Retinal pigment epithelial cell (primary cell): ENCODE measurements at regions not wholly inside any gene's neighbourhood (a gene's known extent, or its start where the extent isn't known, plus 50 kb on each side); places are given as distances from the start of the nearest gene placed in this dataset.

Experiments
- DNase-seq: peaks from one replicate; pipeline ENCODE4 v3.0.0-alpha.2; 2010; ENCODE audit warnings: low read depth
- H3K4me3 ChIP-seq: 2 replicates; pipeline ENCODE4 v1.5.1; 2011; ENCODE audit warnings: mild to moderate bottlenecking, low read length, control low read depth, moderate library complexity
- TF ChIP-seq, protein P1 (sequence below): conservative IDR thresholded peaks from 2 replicates; pipeline ENCODE4 v1.5.1; 2011; ENCODE audit warnings: low read depth, low read length, control low read depth, inconsistent platforms

DNA sequence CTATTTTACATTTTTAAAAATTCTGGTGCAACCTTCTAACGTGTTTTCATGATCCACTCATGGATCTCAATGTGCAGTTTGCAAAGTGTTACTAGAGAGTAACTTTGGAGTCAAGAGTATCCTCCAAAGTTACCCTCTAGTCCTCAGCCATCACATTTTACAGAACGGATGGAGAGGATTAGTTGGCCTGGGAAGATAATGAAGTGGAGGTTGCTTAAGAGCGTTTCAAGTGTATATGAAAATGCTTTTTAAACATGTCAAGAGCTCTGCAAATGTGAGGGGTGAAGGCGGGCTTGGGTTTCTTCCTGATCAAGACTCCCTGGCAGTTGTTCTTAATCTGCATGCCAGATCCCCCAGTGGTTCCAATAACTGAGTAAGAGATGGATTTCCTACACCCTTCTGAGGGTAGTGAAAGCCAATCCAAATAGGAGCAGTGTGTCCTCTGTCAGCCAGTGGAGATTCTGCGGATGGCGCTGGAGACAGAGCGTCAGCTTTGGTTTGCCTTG is 299.4 kb upstream of the NPVF start:
- TF ChIP-seq, protein P1, sequence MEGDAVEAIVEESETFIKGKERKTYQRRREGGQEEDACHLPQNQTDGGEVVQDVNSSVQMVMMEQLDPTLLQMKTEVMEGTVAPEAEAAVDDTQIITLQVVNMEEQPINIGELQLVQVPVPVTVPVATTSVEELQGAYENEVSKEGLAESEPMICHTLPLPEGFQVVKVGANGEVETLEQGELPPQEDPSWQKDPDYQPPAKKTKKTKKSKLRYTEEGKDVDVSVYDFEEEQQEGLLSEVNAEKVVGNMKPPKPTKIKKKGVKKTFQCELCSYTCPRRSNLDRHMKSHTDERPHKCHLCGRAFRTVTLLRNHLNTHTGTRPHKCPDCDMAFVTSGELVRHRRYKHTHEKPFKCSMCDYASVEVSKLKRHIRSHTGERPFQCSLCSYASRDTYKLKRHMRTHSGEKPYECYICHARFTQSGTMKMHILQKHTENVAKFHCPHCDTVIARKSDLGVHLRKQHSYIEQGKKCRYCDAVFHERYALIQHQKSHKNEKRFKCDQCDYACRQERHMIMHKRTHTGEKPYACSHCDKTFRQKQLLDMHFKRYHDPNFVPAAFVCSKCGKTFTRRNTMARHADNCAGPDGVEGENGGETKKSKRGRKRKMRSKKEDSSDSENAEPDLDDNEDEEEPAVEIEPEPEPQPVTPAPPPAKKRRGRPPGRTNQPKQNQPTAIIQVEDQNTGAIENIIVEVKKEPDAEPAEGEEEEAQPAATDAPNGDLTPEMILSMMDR, result no peak
- no peak overlapping the region for H3K4me3 ChIP-seq
- DNase-seq, result no peak

GRCh38 chr7:25529320-25529719 is 301.0 kb upstream of the NPVF start:
- DNase-seq, result no peak
- TF ChIP-seq, protein P1, result no peak

GRCh38 chr7:25536851-25537250 is 308.6 kb upstream of the NPVF start:
- TF ChIP-seq, protein P1, result no peak
- no peak for DNase-seq
- H3K4me3 ChIP-seq, result no peak overlapping the region

More at GRCh38 chr7:25529320-25529719, 301.0 kb upstream of the NPVF start:
- H3K4me3 ChIP-seq, result no peak overlapping the region

- DNase-seq, result no peak
- TF ChIP-seq, protein P1, result no peak
- no peak overlapping the region for H3K4me3 ChIP-seq
Measured at GRCh38 chr7:25537662-25538375, 309.5 kb upstream of the NPVF start.

DNA sequence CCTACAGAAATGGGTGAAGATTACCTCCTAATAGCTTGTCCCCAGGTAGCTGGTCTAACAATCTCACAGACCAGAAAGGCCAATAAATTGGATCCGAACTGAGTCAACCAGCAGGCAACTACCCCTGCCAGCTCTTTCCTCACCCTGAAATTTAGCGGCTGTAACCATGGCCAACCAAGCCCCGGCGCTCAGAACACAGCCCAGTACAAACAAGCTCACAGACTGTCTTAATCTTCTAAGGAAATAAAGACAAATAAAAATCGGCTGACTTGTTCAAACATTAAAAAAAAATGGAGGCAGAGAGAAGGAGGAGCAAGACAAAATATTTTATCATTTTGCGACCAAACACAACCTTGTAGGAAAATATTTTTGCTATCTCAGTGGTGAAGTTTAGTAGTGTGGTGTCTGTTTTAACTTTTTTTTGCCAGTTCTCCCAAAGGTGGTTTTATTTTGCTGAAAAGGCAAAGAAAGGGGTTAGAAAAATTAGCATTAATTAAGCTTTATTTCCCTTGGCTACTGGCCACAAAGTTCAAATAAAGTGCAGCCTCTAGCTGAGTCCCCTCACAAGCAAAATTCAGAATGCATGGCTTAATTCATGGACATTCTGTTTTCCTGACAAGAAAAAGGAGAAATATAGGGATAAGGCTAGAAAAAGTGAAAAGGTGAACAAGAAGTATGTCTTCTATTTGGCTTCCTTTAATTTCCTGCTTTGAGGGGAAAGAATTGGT is 313.0 kb upstream of the NPVF start:
- no peak for DNase-seq
- H3K4me3 ChIP-seq, result no peak overlapping the region

DNA sequence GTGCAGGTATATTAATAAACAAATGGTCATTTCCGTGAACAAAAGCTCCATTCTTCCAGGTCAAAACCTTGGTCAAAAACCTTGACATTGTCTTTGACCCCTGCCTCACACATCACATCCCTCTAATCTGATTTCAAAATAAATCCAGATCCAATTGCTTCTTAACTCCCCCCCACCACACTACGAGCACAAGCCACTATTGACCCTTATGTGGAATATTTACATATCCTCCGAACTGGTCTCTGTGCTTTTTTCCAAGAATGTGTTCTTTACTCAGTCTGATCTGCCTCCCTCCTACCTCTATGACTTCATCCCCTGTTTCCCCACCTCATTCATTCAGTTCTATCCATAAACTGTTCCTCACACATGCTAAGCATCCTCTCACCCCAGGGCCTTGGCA is 313.6 kb upstream of the NPVF start:
- DNase-seq, result no peak
- H3K4me3 ChIP-seq, result no peak overlapping the region
- TF ChIP-seq, protein P1, result no peak

More for the DNA sequence above, 313.0 kb upstream of the NPVF start:
- TF ChIP-seq, protein P1, result no peak
